ENCODE measurements at regions not wholly inside any gene's neighbourhood (a gene's known extent, or its start where the extent isn't known, plus 50 kb on each side); places are given as distances from the start of the nearest gene placed in this dataset.

DNA sequence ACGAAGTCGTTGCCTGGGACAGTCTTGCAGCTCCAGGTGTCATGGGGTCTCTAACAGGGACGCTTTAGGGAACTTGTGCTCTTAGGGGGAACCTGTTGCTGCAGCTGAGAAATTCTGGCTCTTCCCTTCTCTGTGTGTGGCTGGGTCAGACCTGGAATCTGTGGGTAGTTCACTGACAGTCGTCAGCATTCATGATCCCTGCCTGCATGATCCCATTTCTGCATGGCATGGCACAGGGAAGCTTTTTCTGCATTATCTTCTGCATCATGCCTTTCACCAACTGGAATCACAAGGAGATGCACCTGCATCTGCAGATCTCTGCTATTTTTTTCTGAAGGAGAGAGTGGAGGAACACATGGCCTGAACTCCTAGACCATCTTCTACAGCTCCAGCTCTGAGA lies 85.6 kb downstream of the SOX9 start:
- DNase-seq (ENCODE audit: low read depth in 2 of 2, low spot score in 1 of 2): no peak

DNA sequence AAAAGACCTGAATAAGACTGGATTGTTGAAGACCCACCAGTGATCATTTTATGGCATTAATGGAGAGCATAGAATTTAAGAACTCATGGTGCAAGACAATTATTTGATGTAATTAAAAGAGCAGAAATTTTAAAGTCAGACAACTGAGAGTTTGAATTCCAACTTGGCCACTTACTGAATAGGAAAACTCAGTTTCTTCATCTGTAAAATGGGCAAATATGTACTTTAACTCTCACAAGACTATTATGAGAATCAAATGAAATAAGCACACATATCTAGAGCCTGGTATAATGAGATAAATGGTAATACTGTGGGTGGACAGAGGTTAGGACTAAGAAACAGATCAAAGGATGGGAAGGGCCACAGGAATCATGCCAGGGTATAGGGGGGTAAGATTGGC lies 88.0 kb downstream of the SOX9 start:
- no peak for DNase-seq (ENCODE audit: low read depth in 2 of 2, low spot score in 1 of 2)

GRCh38 chr17:72212041-72212440 lies 91.2 kb downstream of the SOX9 start:
- DNase-seq (ENCODE audit: low read depth in 2 of 2, low spot score in 1 of 2): no peak

- DNase-seq (ENCODE audit: low read depth in 2 of 2, low spot score in 1 of 2): no peak
Measured at GRCh38 chr17:72215490-72215889, 94.7 kb downstream of the SOX9 start.

- no peak for DNase-seq (ENCODE audit: low read depth in 2 of 2, low spot score in 1 of 2)
Measured at GRCh38 chr17:72215928-72216327, 95.1 kb downstream of the SOX9 start.

DNA sequence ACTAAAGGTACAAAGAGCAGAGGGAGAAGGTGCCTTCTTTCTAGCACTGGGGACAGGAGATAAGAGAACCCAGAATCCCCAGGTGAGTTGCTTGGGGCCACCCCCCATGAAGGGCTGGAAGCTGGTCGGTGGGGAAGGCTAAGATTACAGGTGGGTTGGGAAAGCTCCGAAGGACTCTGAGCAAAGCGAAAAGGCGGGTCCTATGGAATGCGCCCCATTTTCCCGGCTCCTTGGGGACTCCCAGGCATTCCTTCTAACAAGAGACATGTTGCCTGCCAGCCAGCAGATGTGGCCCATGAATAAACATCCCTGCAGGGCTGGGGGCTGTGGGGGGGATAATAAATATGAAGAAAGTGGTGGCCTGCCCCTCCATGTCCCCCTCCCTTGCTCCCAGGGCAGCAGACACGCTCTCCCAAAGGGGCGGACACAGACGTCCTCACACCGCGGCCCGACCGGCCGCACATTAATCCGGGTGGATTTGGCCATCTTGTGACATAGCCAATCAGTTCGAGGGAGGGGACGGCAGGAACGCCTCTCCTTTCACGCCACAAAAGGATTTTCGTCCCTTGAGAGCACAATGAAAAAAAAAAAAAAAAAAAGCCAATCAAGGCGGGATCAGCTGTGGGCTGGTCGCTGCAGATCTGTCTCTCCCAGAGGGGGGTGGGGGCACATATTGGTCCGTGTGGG lies 98.5 kb downstream of the SOX9 start:
- DNase-seq (ENCODE audit: low read depth in 2 of 2, low spot score in 1 of 2): no peak

GRCh38 chr17:72219824-72220493 lies 99.1 kb downstream of the SOX9 start:
- no peak for DNase-seq (ENCODE audit: low read depth in 2 of 2, low spot score in 1 of 2)

DNA sequence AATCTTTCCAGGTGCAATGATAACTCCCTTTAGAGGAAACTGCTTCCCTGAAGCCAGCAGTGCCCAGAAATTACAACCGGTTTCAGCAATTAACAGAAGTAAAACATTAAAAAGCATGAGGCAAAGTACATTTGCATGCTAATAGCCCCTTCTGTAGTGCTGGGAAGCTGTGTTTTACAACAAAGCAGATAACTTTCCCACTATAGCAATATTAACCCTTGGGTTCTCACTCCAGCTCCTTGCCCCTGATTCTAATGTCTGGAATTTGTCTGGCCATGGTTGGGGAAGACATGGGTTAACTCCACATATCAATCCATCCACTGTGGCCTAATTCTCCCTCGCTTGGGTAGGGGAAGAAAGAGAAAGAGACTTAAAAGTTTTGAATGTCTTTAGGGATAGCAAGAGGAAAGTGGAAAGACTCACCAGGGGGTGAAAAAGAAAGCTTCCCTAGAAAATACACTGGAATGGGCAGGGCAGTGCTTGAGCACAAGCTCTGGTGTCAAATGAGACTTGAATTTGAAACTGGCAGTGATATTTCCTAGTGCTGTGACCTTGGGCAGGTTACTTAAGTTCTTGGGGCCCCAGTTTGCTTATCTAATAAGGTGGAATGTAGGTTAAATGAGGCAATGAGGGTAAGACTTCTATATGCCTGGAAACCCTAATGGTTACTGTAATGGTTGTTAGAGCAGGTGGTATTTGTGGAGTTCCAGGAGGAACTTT lies 102.0 kb downstream of the SOX9 start:
- DNase-seq (ENCODE audit: low read depth in 2 of 2, low spot score in 1 of 2): no peak

DNA sequence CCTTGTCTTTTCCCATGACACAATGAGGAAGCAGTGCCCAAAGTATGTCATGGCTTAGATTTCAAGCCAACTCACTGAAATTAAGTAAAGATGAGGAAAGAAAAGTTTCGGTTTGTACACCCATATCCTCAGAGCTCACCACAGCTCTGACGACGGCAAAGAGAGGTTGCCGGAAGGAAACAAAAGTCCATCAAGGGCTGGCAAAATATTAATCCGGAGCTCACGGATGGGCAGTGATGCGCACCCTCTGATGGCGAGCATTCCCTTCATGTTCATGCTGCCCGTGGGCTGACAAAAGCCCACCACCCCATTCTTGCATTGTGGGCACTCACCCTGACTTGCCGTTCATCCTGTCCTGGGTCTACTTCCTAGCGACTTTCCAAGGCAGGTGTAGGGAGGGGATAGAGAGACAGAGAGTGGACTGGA lies 103.1 kb downstream of the SOX9 start:
- no peak for DNase-seq (ENCODE audit: low read depth in 2 of 2, low spot score in 1 of 2)

GRCh38 chr17:72226322-72226721 lies 105.5 kb downstream of the SOX9 start:
- DNase-seq (ENCODE audit: low read depth in 2 of 2, low spot score in 1 of 2): no peak

DNA sequence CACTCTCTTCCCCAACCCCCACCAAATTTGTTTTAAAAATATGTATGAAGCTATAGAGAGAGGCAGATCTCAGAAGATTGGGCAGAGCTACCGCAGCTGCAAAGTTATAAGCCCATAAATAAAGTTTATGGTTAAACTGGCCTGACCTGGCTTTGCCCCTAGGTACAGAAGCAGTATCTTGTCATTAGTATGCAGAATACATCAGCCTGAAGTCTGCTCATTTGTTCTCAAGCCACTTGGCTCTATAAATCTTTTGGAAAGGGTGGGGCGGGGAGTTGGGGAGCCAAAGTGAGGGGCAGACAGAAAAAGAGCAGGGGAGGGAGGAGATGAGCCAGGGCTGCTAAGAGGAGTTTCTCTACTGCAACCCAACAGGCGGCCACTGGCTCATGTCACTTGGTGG lies 113.2 kb downstream of the SOX9 start:
- no peak for DNase-seq (ENCODE audit: low read depth in 2 of 2, low spot score in 1 of 2)

DNA sequence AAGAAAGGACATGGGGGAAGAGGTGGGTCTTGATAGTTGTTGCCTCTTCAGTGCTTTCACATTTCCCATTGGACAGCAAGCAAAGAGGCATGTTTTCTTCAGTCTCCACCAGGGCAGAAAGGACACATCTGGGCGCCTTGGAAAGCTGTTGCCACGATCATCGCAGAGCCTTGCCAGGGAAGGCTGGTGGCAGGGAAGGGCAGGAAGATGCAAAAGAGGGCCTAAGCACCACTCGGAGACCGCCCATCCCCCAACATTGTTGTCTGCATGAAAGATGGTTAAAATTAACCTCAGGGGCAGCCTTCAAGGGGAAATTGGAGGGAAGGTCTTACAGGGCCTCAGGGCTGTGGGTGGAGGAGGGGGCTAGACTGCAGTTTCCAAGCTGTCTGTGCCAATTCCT lies 114.2 kb downstream of the SOX9 start:
- DNase-seq (ENCODE audit: low read depth in 2 of 2, low spot score in 1 of 2): no peak

- no peak for DNase-seq (ENCODE audit: low read depth in 2 of 2, low spot score in 1 of 2)
Measured at GRCh38 chr17:72236980-72237633, 116.3 kb downstream of the SOX9 start.

- no peak for DNase-seq (ENCODE audit: low read depth in 2 of 2, low spot score in 1 of 2)
Measured at GRCh38 chr17:72238157-72238673, 117.4 kb downstream of the SOX9 start.

DNA sequence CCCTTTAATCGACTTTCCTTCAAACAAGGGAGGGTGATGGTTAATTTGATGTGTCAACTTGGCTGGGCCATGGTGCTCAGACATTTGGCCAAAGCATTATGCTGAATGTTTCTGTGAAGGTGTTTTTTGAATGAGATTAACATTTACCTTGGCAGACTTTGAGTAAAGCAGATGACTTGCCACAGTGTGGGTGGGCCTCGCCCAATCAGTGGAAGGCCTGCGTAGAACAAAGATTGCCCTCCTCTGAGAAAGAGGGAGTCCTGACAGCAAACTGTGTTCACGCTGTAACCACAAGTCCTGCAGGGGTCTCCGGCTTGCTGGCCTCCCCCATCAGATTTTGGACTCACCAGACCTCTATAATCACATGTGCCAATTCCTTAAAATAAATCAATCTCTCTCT lies 118.7 kb downstream of the SOX9 start:
- DNase-seq (ENCODE audit: low read depth in 2 of 2, low spot score in 1 of 2): no peak

- no peak for DNase-seq (ENCODE audit: low read depth in 2 of 2, low spot score in 1 of 2)
Measured at GRCh38 chr17:72240333-72240732, 119.5 kb downstream of the SOX9 start.

GRCh38 chr17:72244494-72244893 lies 123.7 kb downstream of the SOX9 start:
- DNase-seq (ENCODE audit: low read depth in 2 of 2, low spot score in 1 of 2): no peak

- DNase-seq (ENCODE audit: low read depth in 2 of 2, low spot score in 1 of 2): no peak
Measured at GRCh38 chr17:72244956-72245355, 124.1 kb downstream of the SOX9 start.

GRCh38 chr17:72249441-72249840 lies 128.6 kb downstream of the SOX9 start:
- DNase-seq (ENCODE audit: low read depth in 2 of 2, low spot score in 1 of 2): no peak

GRCh38 chr17:72250206-72250605 lies 129.4 kb downstream of the SOX9 start:
- DNase-seq (ENCODE audit: low read depth in 2 of 2, low spot score in 1 of 2): no peak

GRCh38 chr17:72253597-72253996 lies 132.8 kb downstream of the SOX9 start:
- no peak for DNase-seq (ENCODE audit: low read depth in 2 of 2, low spot score in 1 of 2)
